IMR-90 (cell line): ENCODE measurements at regions not wholly inside any gene's neighbourhood (a gene's known extent, or its start where the extent isn't known, plus 50 kb on each side); places are given as distances from the start of the nearest gene placed in this dataset.
"Not testable (repeated sequence)": the region's sequence is repeated elsewhere in the genome, so short reads cannot be mapped to it uniquely, and the experiment has no call there.

ENCODE experiments used
- ATAC-seq: fragments of 200-7000 bp; cut with Tn5 transposase; 2 replicates; pipeline ENCODE4 v1.9.1; 2020; ENCODE audit warnings: low read depth, mild to moderate bottlenecking, moderate library complexity
- BruUV-seq: library from RNA; stranded (reverse); fragments of 400-500 nt; replicated peaks from 2 replicates; lab custom pipeline; 2021; lab: Mats Ljungman, UMichigan
- CTCF ChIA-PET: fragments of 300-600 bp; formaldehyde crosslinking; extraction: SDS; loops from one replicate; lab custom pipeline; 2021; ENCODE audit warnings: antibody characterized with exemption; lab: Yijun Ruan, JAX
- POLR2A ChIA-PET: fragments of 300-600 bp; sonication (Branson Sonifier 250); formaldehyde crosslinking; loops from one replicate; lab custom pipeline; 2022; ENCODE audit warnings: antibody characterized with exemption; ENCODE audit not compliant: unreplicated experiment; lab: Charles Lee
- DNase-seq: peaks from one replicate; pipeline ENCODE4 v3.0.0; 2013
- H2AFZ ChIP-seq: replicated peaks from 2 replicates; pipeline ENCODE3; 2013; ENCODE audit warnings: low read length, mild to moderate bottlenecking; ENCODE audit not compliant: poor library complexity
- H2AK5ac ChIP-seq: 2 replicates; pipeline ENCODE4 v1.6.1; 2013; ENCODE audit warnings: low read depth, low read length, inconsistent platforms
- H2AK9ac ChIP-seq: replicated peaks from 2 replicates; pipeline ENCODE3; 2013; ENCODE audit warnings: mild to moderate bottlenecking, low read depth, low read length, moderate library complexity; ENCODE audit not compliant: poor library complexity
- H2BK120ac ChIP-seq: 2 replicates; pipeline ENCODE4 v1.6.1; 2013; ENCODE audit warnings: low read depth, low read length, inconsistent platforms
- H2BK15ac ChIP-seq: 3 replicates; pipeline ENCODE4 v1.6.1; 2013; ENCODE audit warnings: low read depth, low read length, inconsistent platforms
- H2BK20ac ChIP-seq: 2 replicates; pipeline ENCODE4 v1.6.1; 2013; ENCODE audit warnings: low read depth, mild to moderate bottlenecking, inconsistent platforms, low read length, moderate library complexity
- H2BK5ac ChIP-seq: 2 replicates; pipeline ENCODE4 v1.6.1; 2013; ENCODE audit warnings: mild to moderate bottlenecking, low read depth, low read length, inconsistent platforms; ENCODE audit not compliant: poor library complexity, severe bottlenecking
- H3K14ac ChIP-seq: replicated peaks from 2 replicates; pipeline ENCODE4 v1.6.1; 2013; ENCODE audit warnings: low read depth, low read length, inconsistent platforms
- H3K18ac ChIP-seq: 2 replicates; pipeline ENCODE4 v1.6.1; 2013; ENCODE audit warnings: low read depth, low read length, control low read depth
- H3K23ac ChIP-seq: 2 replicates; pipeline ENCODE4 v1.6.1; 2013; ENCODE audit warnings: low read depth, low read length, inconsistent platforms
- H3K27ac ChIP-seq: 2 replicates; pipeline ENCODE4 v1.5.1; 2013; ENCODE audit warnings: mild to moderate bottlenecking, control low read depth, low read length; ENCODE audit not compliant: insufficient read depth
- H3K27me3 ChIP-seq: 2 replicates; pipeline ENCODE4 v1.6.1; 2013; ENCODE audit warnings: low read length; ENCODE audit not compliant: control insufficient read depth, insufficient read depth
- H3K36me3 ChIP-seq: 2 replicates; pipeline ENCODE4 v1.6.1; 2013; ENCODE audit warnings: low read length, mixed read lengths; ENCODE audit not compliant: control insufficient read depth, insufficient read depth
- H3K4ac ChIP-seq: 2 replicates; pipeline ENCODE4 v1.6.1; 2013; ENCODE audit warnings: low read depth, low read length, inconsistent platforms
- H3K4me1 ChIP-seq: 2 replicates; pipeline ENCODE4 v1.6.1; 2013; ENCODE audit warnings: low read length, mixed read lengths; ENCODE audit not compliant: control insufficient read depth, insufficient read depth
- H3K4me2 ChIP-seq: 2 replicates; pipeline ENCODE4 v1.6.1; 2013; ENCODE audit warnings: low read depth, mild to moderate bottlenecking, control low read depth, low read length, moderate library complexity
- H3K4me3 ChIP-seq: 2 replicates; pipeline ENCODE4 v1.5.1; 2013; ENCODE audit warnings: low read depth, mild to moderate bottlenecking, control low read depth, low read length, moderate library complexity; ENCODE audit not compliant: insufficient read depth
- H3K56ac ChIP-seq: 2 replicates; pipeline ENCODE4 v1.6.1; 2013; ENCODE audit warnings: low read length, inconsistent platforms; ENCODE audit not compliant: insufficient read depth; ENCODE audit errors: extremely low read depth
- H3K79me1 ChIP-seq, 2 experiments: 2 replicates each; pipeline ENCODE4 v1.6.1; 2013; ENCODE audit warnings: low read length in 2 of 2, inconsistent platforms in 1 of 2, low read depth in 1 of 2
- H3K9ac ChIP-seq: 2 replicates; pipeline ENCODE4 v1.6.1; 2013; ENCODE audit warnings: low read depth, low read length, control low read depth
- H3K9me1 ChIP-seq: 2 replicates; pipeline ENCODE4 v1.6.1; 2013; ENCODE audit warnings: low read length, inconsistent platforms; ENCODE audit not compliant: insufficient read depth
- H3K9me3 ChIP-seq: 2 replicates; pipeline ENCODE4 v1.6.1; 2013; ENCODE audit warnings: low read length; ENCODE audit not compliant: control insufficient read depth, insufficient read depth
- H4K20me1 ChIP-seq: 2 replicates; pipeline ENCODE4 v1.6.1; 2013; ENCODE audit warnings: low read length, inconsistent platforms; ENCODE audit not compliant: insufficient read depth
- H4K5ac ChIP-seq: 2 replicates; pipeline ENCODE4 v1.6.1; 2013; ENCODE audit warnings: mild to moderate bottlenecking, low read depth, low read length, control low read depth
- H4K8ac ChIP-seq, 2 experiments: 2 replicates each; pipeline ENCODE4 v1.6.1; 2013; ENCODE audit warnings: low read depth in 2 of 2, low read length in 2 of 2, control low read depth in 1 of 2, inconsistent platforms in 1 of 2
- H4K91ac ChIP-seq: 2 replicates; pipeline ENCODE4 v1.6.1; 2013; ENCODE audit warnings: low read depth, low read length, inconsistent platforms; ENCODE audit not compliant: insufficient read depth
- WGBS, 2 experiments: methylation state at CpG; one replicate each; pipeline versions ENCODE4 v1.1.5 to v1.1.7; 2013; ENCODE audit warnings: missing lambda C conversion rate in 2 of 2; ENCODE audit not compliant: insufficient read length in 1 of 2; ENCODE audit errors: extremely low coverage in 2 of 2; 5-methylcytosine and 5-hydroxymethylcytosine counted together
- dilution Hi-C: fragments of 300-500 bp; cut with HindIII; formaldehyde crosslinking; loops from one replicate; pipeline ENCODE4 v1.14.3; 2018; ENCODE audit warnings: low sequenced_read_pairs; ENCODE audit not compliant: unreplicated experiment
- in situ Hi-C: fragments of 300-500 bp; cut with MboI; formaldehyde crosslinking; loops from 3 replicates; pipeline ENCODE4 v1.14.3; 2019; ENCODE audit warnings: low sequenced_read_pairs, inconsistent platforms, mixed read lengths
- intact Hi-C: fragments of 100-400 bp; cut with micrococcal nuclease; formaldehyde crosslinking; loops from 2 replicates; pipeline ENCODE4 v1.10.0; 2022

- H3K4me2 ChIP-seq, ATAC-seq, in situ Hi-C loops, H3K36me3 ChIP-seq, DNase-seq, H3K18ac ChIP-seq, H2AK5ac ChIP-seq, dilution Hi-C loops, intact Hi-C loops, H4K5ac ChIP-seq, H3K4ac ChIP-seq, H3K27me3 ChIP-seq, H3K9ac ChIP-seq, H3K4me3 ChIP-seq, H3K27ac ChIP-seq, H3K9me1 ChIP-seq, H3K23ac ChIP-seq, H3K56ac ChIP-seq, BruUV-seq, H3K79me1 ChIP-seq, CTCF ChIA-PET, H4K8ac ChIP-seq, H2BK20ac ChIP-seq, H4K91ac ChIP-seq, H2BK15ac ChIP-seq, H2AFZ ChIP-seq, H2BK120ac ChIP-seq, H4K20me1 ChIP-seq, H2BK5ac ChIP-seq, H2AK9ac ChIP-seq, H3K4me1 ChIP-seq, H3K14ac ChIP-seq, H3K9me3 ChIP-seq, POLR2A ChIA-PET: not testable (repeated sequence)
- no CpG with 5 or more reads among the region's 3 CpGs for WGBS, 2 experiments
Measured at GRCh38 chrX:140215894-140216293, 250.6 kb upstream of the CXorf66 start.

- H3K4me2 ChIP-seq, H3K4me1 ChIP-seq, intact Hi-C loops, H4K20me1 ChIP-seq, H4K91ac ChIP-seq, H2BK120ac ChIP-seq, H4K5ac ChIP-seq, BruUV-seq, H3K9me3 ChIP-seq, H2AFZ ChIP-seq, H4K8ac ChIP-seq, H3K27ac ChIP-seq, H3K4ac ChIP-seq, H2BK20ac ChIP-seq, H3K23ac ChIP-seq, POLR2A ChIA-PET, H3K9ac ChIP-seq, H2BK15ac ChIP-seq, DNase-seq, H3K36me3 ChIP-seq, H3K27me3 ChIP-seq, H3K9me1 ChIP-seq, H3K79me1 ChIP-seq, H2AK5ac ChIP-seq, dilution Hi-C loops, H3K56ac ChIP-seq, H2BK5ac ChIP-seq, H3K14ac ChIP-seq, H3K18ac ChIP-seq, ATAC-seq, in situ Hi-C loops, H3K4me3 ChIP-seq, H2AK9ac ChIP-seq, CTCF ChIA-PET: not testable (repeated sequence)
- WGBS, 2 experiments: no CpG with 5 or more reads among the region's 3 CpGs
Measured at GRCh38 chrX:140214518-140214917, 249.2 kb upstream of the CXorf66 start.
